ENCODE measurements at regions not wholly inside any gene's neighbourhood (a gene's known extent, or its start where the extent isn't known, plus 50 kb on each side); places are given as distances from the start of the nearest gene placed in this dataset.

GRCh38 chr1:221187174-221187573, 307.9 kb downstream of the HLX start:
- TF ChIP-seq CTCF (conservative IDR thresholded peaks at IDR 0.05) (no peak), ZFX (IDR thresholded peaks at IDR 0.05) (no peak)
